GM19239 (cell line): ENCODE measurements at regions not wholly inside any gene's neighbourhood (a gene's known extent, or its start where the extent isn't known, plus 50 kb on each side); places are given as distances from the start of the nearest gene placed in this dataset.

Experiments
- DNase-seq: peaks from one replicate; pipeline ENCODE4 v3.0.0; 2011; ENCODE audit warnings: low spot score; ENCODE audit not compliant: insufficient read length
- FAIRE-seq: peaks from 2 replicates; lab custom pipeline; 2011; peaks lifted over from hg19 to GRCh38; lab: Jason Lieb, UNC

- DNase-seq (no peak), FAIRE-seq (no peak)
Observed at GRCh38 chr6:104621396-104621795, 238.3 kb downstream of the HACE1 start.

- no peak for DNase-seq
- no peak for FAIRE-seq
Observed at GRCh38 chr6:104617591-104617990, 242.1 kb downstream of the HACE1 start.

GRCh38 chr6:104614394-104614793 is 245.3 kb downstream of the HACE1 start:
- DNase-seq (no peak), FAIRE-seq (no peak)

GRCh38 chr6:104613416-104614001 is 246.2 kb downstream of the HACE1 start:
- no peak for DNase-seq
- no peak for FAIRE-seq

- no peak for FAIRE-seq
Observed at GRCh38 chr6:104612541-104612940, 247.2 kb downstream of the HACE1 start.

GRCh38 chr6:104608101-104608500 is 251.6 kb downstream of the HACE1 start:
- DNase-seq (no peak), FAIRE-seq (no peak)

More at GRCh38 chr6:104612541-104612940, 247.2 kb downstream of the HACE1 start:
- DNase-seq, result no peak

GRCh38 chr6:104607501-104607900 is 252.2 kb downstream of the HACE1 start:
- FAIRE-seq (no peak), DNase-seq (no peak)

GRCh38 chr6:104606361-104606760 is 253.4 kb downstream of the HACE1 start:
- FAIRE-seq (no peak), DNase-seq (no peak)

GRCh38 chr6:104604685-104605084 is 255.0 kb downstream of the HACE1 start:
- no peak for DNase-seq
- no peak for FAIRE-seq

GRCh38 chr6:104603108-104603745 is 256.5 kb downstream of the HACE1 start:
- FAIRE-seq (no peak), DNase-seq (no peak)

- DNase-seq (no peak), FAIRE-seq (no peak)
Observed at GRCh38 chr6:104601721-104602120, 258.0 kb downstream of the HACE1 start.

- no peak for DNase-seq
- FAIRE-seq, result no peak
Observed at GRCh38 chr6:104601131-104601651, 258.5 kb downstream of the HACE1 start.

- FAIRE-seq, result no peak
Observed at GRCh38 chr6:104600639-104600931, 259.1 kb downstream of the HACE1 start.

GRCh38 chr6:104599821-104600638 is 259.7 kb downstream of the HACE1 start:
- no peak for DNase-seq
- no peak for FAIRE-seq

More at GRCh38 chr6:104600639-104600931, 259.1 kb downstream of the HACE1 start:
- no peak for DNase-seq

GRCh38 chr6:104597541-104598050 is 262.1 kb downstream of the HACE1 start:
- FAIRE-seq (no peak), DNase-seq (no peak)

- DNase-seq, result no peak
- FAIRE-seq, result no peak
Observed at GRCh38 chr6:104596091-104596490, 263.6 kb downstream of the HACE1 start.

- no peak for FAIRE-seq
- no peak for DNase-seq
Observed at GRCh38 chr6:104595311-104595820, 264.4 kb downstream of the HACE1 start.

- FAIRE-seq, result no peak
- no peak for DNase-seq
Observed at GRCh38 chr6:104591573-104592334, 268.0 kb downstream of the HACE1 start.

GRCh38 chr6:104589940-104590339 is 269.8 kb downstream of the HACE1 start:
- FAIRE-seq (no peak), DNase-seq (no peak)

GRCh38 chr6:104585646-104586045 is 274.1 kb downstream of the HACE1 start:
- no peak for FAIRE-seq

More at GRCh38 chr6:104585646-104586045, 274.1 kb downstream of the HACE1 start:
- DNase-seq, result no peak
